ENCODE measurements at regions not wholly inside any gene's neighbourhood (a gene's known extent, or its start where the extent isn't known, plus 50 kb on each side); places are given as distances from the start of the nearest gene placed in this dataset.

DNA sequence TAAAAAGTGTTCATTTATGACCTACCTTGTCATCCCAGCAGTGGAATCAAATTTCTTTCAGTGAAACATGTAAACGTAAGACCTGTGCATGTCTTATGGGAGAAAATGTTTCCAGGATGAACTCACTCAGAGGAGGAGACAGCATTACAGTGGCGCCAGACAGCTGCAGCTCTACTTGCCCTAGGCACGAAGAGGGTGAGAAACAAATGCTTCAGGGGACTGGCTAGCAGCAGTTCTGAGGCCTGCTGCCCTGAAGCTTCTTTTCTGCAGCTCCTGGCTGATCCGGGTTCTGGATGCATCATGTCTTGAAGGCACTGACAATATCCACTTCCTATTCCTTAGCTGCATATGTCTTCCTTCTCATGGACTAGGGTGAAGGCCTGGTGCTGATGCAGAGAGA is 120.2 kb downstream of the QRSL1 start:
- CTCF ChIA-PET, result no interaction called here
- BruUV-seq (replicated peaks), result no TSS peak

DNA sequence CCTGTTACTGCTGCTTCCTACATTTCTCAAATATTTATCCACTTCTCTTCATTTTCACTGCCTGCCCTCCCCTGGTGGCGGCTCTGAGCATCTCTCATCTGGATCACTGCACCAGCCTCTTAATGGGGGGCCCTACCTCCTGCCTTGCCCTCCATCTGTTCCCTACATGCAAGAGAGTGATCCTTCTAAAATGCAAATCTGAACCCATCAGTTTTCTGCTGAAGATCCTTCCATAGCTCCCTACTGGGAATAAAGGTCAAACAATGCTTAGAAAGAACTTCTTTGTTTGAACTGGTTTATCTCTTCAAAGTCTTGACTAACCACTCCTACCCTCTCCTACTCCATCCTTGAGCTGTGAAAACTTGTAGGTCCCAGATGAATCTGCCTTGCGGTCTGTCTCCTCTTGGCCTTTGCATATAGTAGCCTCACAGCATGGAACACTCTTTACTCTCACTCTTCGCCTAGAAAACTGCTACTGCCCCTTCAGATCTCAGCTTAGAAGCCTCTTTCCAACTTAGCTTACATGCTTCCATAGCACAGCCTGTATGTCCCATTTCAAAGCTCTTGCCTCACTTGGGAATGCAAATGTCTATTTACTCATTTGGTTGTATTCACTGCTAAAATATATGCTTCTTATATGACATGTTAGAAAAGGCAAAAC is 119.3 kb downstream of the QRSL1 start:
- ChIA-PET CTCF (no interaction called here), POLR2A (no interaction called here)
- Histone ChIP-seq H3K4me3 (ENCODE audit: low read depth, low read length) (no peak overlapping the region), H3K4me1 (peaks cover 26% of the 10 kb centered on the region), H3K36me3 (ENCODE audit: control insufficient read depth, insufficient read depth, low read length) (no peaks in the 10 kb centered on the region), H3K27me3 (replicated peaks; ENCODE audit: control insufficient read depth, insufficient read depth, low read length) (no peaks in the 10 kb centered on the region), H3K9me3 (no peaks in the 10 kb centered on the region)
- DNase-seq, result no peak
- H3K36me3 Mint-ChIP-seq (ENCODE audit: insufficient read depth, unreplicated experiment), result no peaks in the 10 kb centered on the region
- H3K4me1 Mint-ChIP-seq (ENCODE audit: low read depth, unreplicated experiment), result peaks cover 30% of the 10 kb centered on the region
- peaks cover 16% of the 10 kb centered on the region for H3K9me3 Mint-ChIP-seq (ENCODE audit: unreplicated experiment)
- no TSS peak for BruUV-seq (replicated peaks)
- no peak overlapping the region for H3K27ac Mint-ChIP-seq (ENCODE audit: unreplicated experiment)
- intact Hi-C loops (cut with micrococcal nuclease; ENCODE audit: unreplicated experiment), result no loop called here
- TF ChIP-seq, protein P1, sequence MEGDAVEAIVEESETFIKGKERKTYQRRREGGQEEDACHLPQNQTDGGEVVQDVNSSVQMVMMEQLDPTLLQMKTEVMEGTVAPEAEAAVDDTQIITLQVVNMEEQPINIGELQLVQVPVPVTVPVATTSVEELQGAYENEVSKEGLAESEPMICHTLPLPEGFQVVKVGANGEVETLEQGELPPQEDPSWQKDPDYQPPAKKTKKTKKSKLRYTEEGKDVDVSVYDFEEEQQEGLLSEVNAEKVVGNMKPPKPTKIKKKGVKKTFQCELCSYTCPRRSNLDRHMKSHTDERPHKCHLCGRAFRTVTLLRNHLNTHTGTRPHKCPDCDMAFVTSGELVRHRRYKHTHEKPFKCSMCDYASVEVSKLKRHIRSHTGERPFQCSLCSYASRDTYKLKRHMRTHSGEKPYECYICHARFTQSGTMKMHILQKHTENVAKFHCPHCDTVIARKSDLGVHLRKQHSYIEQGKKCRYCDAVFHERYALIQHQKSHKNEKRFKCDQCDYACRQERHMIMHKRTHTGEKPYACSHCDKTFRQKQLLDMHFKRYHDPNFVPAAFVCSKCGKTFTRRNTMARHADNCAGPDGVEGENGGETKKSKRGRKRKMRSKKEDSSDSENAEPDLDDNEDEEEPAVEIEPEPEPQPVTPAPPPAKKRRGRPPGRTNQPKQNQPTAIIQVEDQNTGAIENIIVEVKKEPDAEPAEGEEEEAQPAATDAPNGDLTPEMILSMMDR (IDR thresholded peaks at IDR 0.05; ENCODE audit: insufficient read depth in 1 of 2, low read depth in 1 of 2, low read length in 1 of 2, severe bottlenecking in 1 of 2, unreplicated experiment in 1 of 2), result peak in 1 of 2 experiments; percentile 25
- no peak overlapping the region for H3K4me3 Mint-ChIP-seq (ENCODE audit: unreplicated experiment)
- H3K27me3 Mint-ChIP-seq (ENCODE audit: insufficient read depth, unreplicated experiment), result no peaks in the 10 kb centered on the region

More for the DNA sequence above, 120.2 kb downstream of the QRSL1 start:
- peaks cover 30% of the 10 kb centered on the region for H3K4me1 Mint-ChIP-seq (ENCODE audit: low read depth, unreplicated experiment)
- Histone ChIP-seq H3K27me3 (replicated peaks; ENCODE audit: control insufficient read depth, insufficient read depth, low read length) (no peaks in the 10 kb centered on the region), H3K9me3 (no peaks in the 10 kb centered on the region), H3K36me3 (ENCODE audit: control insufficient read depth, insufficient read depth, low read length) (no peaks in the 10 kb centered on the region), H3K4me1 (peaks cover 26% of the 10 kb centered on the region), H3K4me3 (ENCODE audit: low read depth, low read length) (no peak overlapping the region)
- H3K4me3 Mint-ChIP-seq (ENCODE audit: unreplicated experiment), result no peak overlapping the region
- H3K36me3 Mint-ChIP-seq (ENCODE audit: insufficient read depth, unreplicated experiment), result no peaks in the 10 kb centered on the region
- POLR2A ChIA-PET, result no interaction called here
- TF ChIP-seq, protein P1 (IDR thresholded peaks at IDR 0.05; ENCODE audit: insufficient read depth in 1 of 2, low read depth in 1 of 2, low read length in 1 of 2, severe bottlenecking in 1 of 2, unreplicated experiment in 1 of 2), result no peak
- H3K9me3 Mint-ChIP-seq (ENCODE audit: unreplicated experiment), result peaks cover 10% of the 10 kb centered on the region
- intact Hi-C loops (cut with micrococcal nuclease; ENCODE audit: unreplicated experiment), result no loop called here
- no peaks in the 10 kb centered on the region for H3K27me3 Mint-ChIP-seq (ENCODE audit: insufficient read depth, unreplicated experiment)
- H3K27ac Mint-ChIP-seq (ENCODE audit: unreplicated experiment), result no peak overlapping the region
- DNase-seq, result no peak

DNA sequence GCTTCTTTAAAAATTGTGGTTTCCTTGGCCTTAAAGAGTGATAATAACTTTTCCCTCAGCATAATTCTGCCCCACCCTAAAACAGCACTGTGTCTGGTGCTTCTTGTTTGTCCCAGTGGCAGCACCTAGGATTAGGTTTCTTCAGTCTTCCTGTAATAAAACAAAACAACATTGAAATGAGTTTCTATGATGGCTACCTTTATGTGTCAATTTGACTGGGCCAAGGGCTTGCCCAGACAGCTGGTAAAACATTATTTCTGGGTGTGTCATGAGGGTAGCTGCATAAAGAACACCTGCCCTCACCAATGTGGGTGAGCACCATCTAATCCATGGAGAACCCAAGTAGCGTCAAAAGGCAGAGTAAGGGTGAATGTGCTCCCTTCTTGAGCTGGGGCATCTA is 117.8 kb downstream of the QRSL1 start:
- H3K27ac Mint-ChIP-seq (ENCODE audit: unreplicated experiment), result no peak overlapping the region
- no peak for DNase-seq
- POLR2A ChIA-PET, result no interaction called here
- no peak overlapping the region for H3K4me3 Mint-ChIP-seq (ENCODE audit: unreplicated experiment)
- peaks cover 12% of the 10 kb centered on the region for H3K9me3 Mint-ChIP-seq (ENCODE audit: unreplicated experiment)
- no peaks in the 10 kb centered on the region for H3K27me3 ChIP-seq (replicated peaks; ENCODE audit: control insufficient read depth, insufficient read depth, low read length)
- no peaks in the 10 kb centered on the region for H3K27me3 Mint-ChIP-seq (ENCODE audit: insufficient read depth, unreplicated experiment)
- H3K9me3 ChIP-seq, result no peaks in the 10 kb centered on the region
- H3K36me3 Mint-ChIP-seq (ENCODE audit: insufficient read depth, unreplicated experiment), result no peaks in the 10 kb centered on the region
- peaks cover 15% of the 10 kb centered on the region for H3K4me1 ChIP-seq
- no TSS peak for BruUV-seq (replicated peaks)
- intact Hi-C loops (cut with micrococcal nuclease; ENCODE audit: unreplicated experiment), result no loop called here
- CTCF ChIA-PET, result no interaction called here
- H3K4me1 Mint-ChIP-seq (ENCODE audit: low read depth, unreplicated experiment), result peaks cover 17% of the 10 kb centered on the region
- no peaks in the 10 kb centered on the region for H3K36me3 ChIP-seq (ENCODE audit: control insufficient read depth, insufficient read depth, low read length)
- TF ChIP-seq, protein P1 (IDR thresholded peaks at IDR 0.05; ENCODE audit: insufficient read depth in 1 of 2, low read depth in 1 of 2, low read length in 1 of 2, severe bottlenecking in 1 of 2, unreplicated experiment in 1 of 2), result no peak
- H3K4me3 ChIP-seq (ENCODE audit: low read depth, low read length), result no peak overlapping the region

All from Caco-2 (cell line).